ENCODE measurements at regions not wholly inside any gene's neighbourhood (a gene's known extent, or its start where the extent isn't known, plus 50 kb on each side); places are given as distances from the start of the nearest gene placed in this dataset.
A peak's percentile ranks its signal among the peaks of the same experiment; 100 is the strongest.

GRCh38 chr9:116096046-116096445 lies 57.5 kb upstream of the PAPPA start:
- H3K4me3 ChIP-seq (ENCODE audit: low read depth, low read length): no peak overlapping the region
- no peak for TF ChIP-seq CTCF (IDR thresholded peaks at IDR 0.05; ENCODE audit: insufficient read depth, low read depth, low read length)
- DNase-seq (ENCODE audit: low read depth): peak; percentile 31

- TF ChIP-seq CTCF (IDR thresholded peaks at IDR 0.05; ENCODE audit: insufficient read depth, low read depth, low read length): no peak
- DNase-seq (ENCODE audit: low read depth): no peak
Measured at GRCh38 chr9:116096853-116097252, 56.7 kb upstream of the PAPPA start.

GRCh38 chr9:116098476-116098875 lies 55.1 kb upstream of the PAPPA start:
- TF ChIP-seq CTCF (IDR thresholded peaks at IDR 0.05; ENCODE audit: insufficient read depth, low read depth, low read length): no peak

More at GRCh38 chr9:116096853-116097252, 56.7 kb upstream of the PAPPA start:
- H3K4me3 ChIP-seq (ENCODE audit: low read depth, low read length): no peak overlapping the region

GRCh38 chr9:116099821-116100220 lies 53.8 kb upstream of the PAPPA start:
- H3K4me3 ChIP-seq (ENCODE audit: low read depth, low read length): no peak overlapping the region
- DNase-seq (ENCODE audit: low read depth): peak; percentile 67
- TF ChIP-seq CTCF (IDR thresholded peaks at IDR 0.05; ENCODE audit: insufficient read depth, low read depth, low read length): no peak

More at GRCh38 chr9:116098476-116098875, 55.1 kb upstream of the PAPPA start:
- H3K4me3 ChIP-seq (ENCODE audit: low read depth, low read length): no peak overlapping the region
- DNase-seq (ENCODE audit: low read depth): no peak

- peak; percentile 89 for DNase-seq (ENCODE audit: low read depth)
- H3K4me3 ChIP-seq (ENCODE audit: low read depth, low read length): no peak overlapping the region
- no peak for TF ChIP-seq CTCF (IDR thresholded peaks at IDR 0.05; ENCODE audit: insufficient read depth, low read depth, low read length)
Measured at GRCh38 chr9:116100711-116101121, 52.9 kb upstream of the PAPPA start.

GRCh38 chr9:116101516-116101915 lies 52.1 kb upstream of the PAPPA start:
- H3K4me3 ChIP-seq (ENCODE audit: low read depth, low read length): no peak overlapping the region
- TF ChIP-seq CTCF (IDR thresholded peaks at IDR 0.05; ENCODE audit: insufficient read depth, low read depth, low read length): no peak
- peak; percentile 95 for DNase-seq (ENCODE audit: low read depth)

- TF ChIP-seq CTCF (IDR thresholded peaks at IDR 0.05; ENCODE audit: insufficient read depth, low read depth, low read length): no peak
Measured at GRCh38 chr9:116102596-116102995, 51.0 kb upstream of the PAPPA start.

More at GRCh38 chr9:116102596-116102995, 51.0 kb upstream of the PAPPA start:
- DNase-seq (ENCODE audit: low read depth): no peak
- H3K4me3 ChIP-seq (ENCODE audit: low read depth, low read length): no peak overlapping the region
